ENCODE measurements at regions not wholly inside any gene's neighbourhood (a gene's known extent, or its start where the extent isn't known, plus 50 kb on each side); places are given as distances from the start of the nearest gene placed in this dataset.

GRCh38 chr16:82358161-82358560 lies 188.1 kb upstream of the MPHOSPH6 start:
- Histone ChIP-seq H3K9ac (no peak overlapping the region), H3K36me3 (replicated peaks in 1 of 2; ENCODE audit: control insufficient read depth in 1 of 2, insufficient read depth in 2 of 2, low read length in 1 of 2) (no peaks in the 10 kb centered on the region), H3K9me3 (no peaks in the 10 kb centered on the region), H3F3A (replicated peaks; ENCODE audit: insufficient read depth) (no peaks in the 10 kb centered on the region), H3K9me2 (no peaks in the 10 kb centered on the region), H3K4me1 (ENCODE audit: control insufficient read depth in 1 of 2, insufficient read depth in 2 of 2, low read depth in 1 of 2, low read length in 1 of 2) (no peaks in the 10 kb centered on the region), H3K79me2 (ENCODE audit: insufficient read depth) (no peaks in the 10 kb centered on the region), H3K4me3 (ENCODE audit: low read depth in 2 of 2, low read length in 1 of 2) (no peak overlapping the region), H3K4me2 (no peak overlapping the region), H3K27ac (ENCODE audit: low read depth in 2 of 2, low read length in 1 of 2) (no peak overlapping the region), H3K27me3 (ENCODE audit: insufficient read depth) (no peaks in the 10 kb centered on the region), H4K20me1 (ENCODE audit: insufficient read depth) (no peaks in the 10 kb centered on the region), H2AFZ (ENCODE audit: low read depth) (no peak overlapping the region)
- TF ChIP-seq ZBTB33 (IDR thresholded peaks at IDR 0.05; ENCODE audit: borderline replicate concordance, low read depth) (no peak), FOSL2 (IDR thresholded peaks at IDR 0.05; ENCODE audit: borderline replicate concordance, low read depth) (no peak), FOXJ3 (CRISPR knock-in tag; IDR thresholded peaks at IDR 0.05) (no peak), EP300 (IDR thresholded peaks at IDR 0.05; ENCODE audit: borderline replicate concordance in 1 of 2, low read depth in 1 of 2, low read length in 1 of 2) (no peak), YY1 (IDR thresholded peaks at IDR 0.05; ENCODE audit: low read depth) (no peak), CHD2 (IDR thresholded peaks at IDR 0.05; ENCODE audit: low read length, partially characterized antibody) (no peak), GABPA (IDR thresholded peaks at IDR 0.05; ENCODE audit: low read depth) (no peak), GATA2 (CRISPR knock-in tag; IDR thresholded peaks at IDR 0.05) (no peak), RFX5 (IDR thresholded peaks at IDR 0.05; ENCODE audit: low read length) (no peak), MEF2A (IDR thresholded peaks at IDR 0.05; ENCODE audit: borderline replicate concordance, low read depth) (no peak), NRF1 (IDR thresholded peaks at IDR 0.05; ENCODE audit: low read depth, low read length) (no peak), SIN3A (IDR thresholded peaks at IDR 0.05; ENCODE audit: borderline replicate concordance, low read depth, low read length) (no peak), NFIC (IDR thresholded peaks at IDR 0.05; ENCODE audit: borderline replicate concordance) (no peak), ELF1 (IDR thresholded peaks at IDR 0.05) (no peak), USF2 (IDR thresholded peaks at IDR 0.05; ENCODE audit: borderline replicate concordance, low read depth, low read length) (no peak), TEAD4 (IDR thresholded peaks at IDR 0.05; ENCODE audit: borderline replicate concordance, insufficient read depth) (no peak), POLR2AphosphoS5 (IDR thresholded peaks at IDR 0.05; ENCODE audit: low read depth, low read length) (no peak)
- no peak for DNase-seq
- ChIA-PET POLR2A (no interaction called here), CTCF (no interaction called here)
- WGBS (ENCODE audit: low lambda C conversion rate), result 15% methylated on average over 3 of the region's 3 CpGs

- H3K9me3 ChIP-seq, result no peaks in the 10 kb centered on the region
- TF ChIP-seq FOSL2 (IDR thresholded peaks at IDR 0.05; ENCODE audit: borderline replicate concordance, low read depth), result no peak
- TF ChIP-seq JUND (IDR thresholded peaks at IDR 0.05), result no peak
- no peak for TF ChIP-seq NRF1 (IDR thresholded peaks at IDR 0.05; ENCODE audit: low read depth, low read length)
- no peak for TF ChIP-seq TAF1 (IDR thresholded peaks at IDR 0.05; ENCODE audit: borderline replicate concordance, low read depth, low read length)
- TF ChIP-seq MAX (IDR thresholded peaks at IDR 0.05; ENCODE audit: low read depth), result no peak
- TF ChIP-seq PBX3 (IDR thresholded peaks at IDR 0.05), result no peak
- no peak for TF ChIP-seq RXRA (IDR thresholded peaks at IDR 0.05; ENCODE audit: borderline replicate concordance, low read depth)
- no peak for TF ChIP-seq NFIC (IDR thresholded peaks at IDR 0.05; ENCODE audit: borderline replicate concordance)
- no peak for DNase-seq
- 0% methylated on average over 4 of the region's 4 CpGs for WGBS (ENCODE audit: low lambda C conversion rate)
- no peak overlapping the region for H3K4me2 ChIP-seq
- H3K27me3 ChIP-seq (ENCODE audit: insufficient read depth), result no peaks in the 10 kb centered on the region
- no peak overlapping the region for H2AFZ ChIP-seq (ENCODE audit: low read depth)
- H3K9ac ChIP-seq, result no peak overlapping the region
- H3K79me2 ChIP-seq (ENCODE audit: insufficient read depth), result no peaks in the 10 kb centered on the region
- H4K20me1 ChIP-seq (ENCODE audit: insufficient read depth), result no peaks in the 10 kb centered on the region
- ChIA-PET POLR2A (no interaction called here), CTCF (interaction anchor here (1.0 kb wide), 1 partner anchor 99 kb away, joined by 4 read pairs; no protein-coding TSS in a partner anchor)
- H3K27ac ChIP-seq (ENCODE audit: low read depth in 2 of 2, low read length in 1 of 2), result no peak overlapping the region
- no peaks in the 10 kb centered on the region for H3K36me3 ChIP-seq (replicated peaks in 1 of 2; ENCODE audit: control insufficient read depth in 1 of 2, insufficient read depth in 2 of 2, low read length in 1 of 2)
- H3K4me1 ChIP-seq (ENCODE audit: control insufficient read depth in 1 of 2, insufficient read depth in 2 of 2, low read depth in 1 of 2, low read length in 1 of 2), result no peaks in the 10 kb centered on the region
- H3F3A ChIP-seq (replicated peaks; ENCODE audit: insufficient read depth), result no peaks in the 10 kb centered on the region
- H3K9me2 ChIP-seq, result no peaks in the 10 kb centered on the region
- H3K4me3 ChIP-seq (ENCODE audit: low read depth in 2 of 2, low read length in 1 of 2), result no peak overlapping the region
Measured at GRCh38 chr16:82357237-82357636, 187.2 kb upstream of the MPHOSPH6 start.

All from SK-N-SH (cell line).